ENCODE measurements at regions not wholly inside any gene's neighbourhood (a gene's known extent, or its start where the extent isn't known, plus 50 kb on each side); places are given as distances from the start of the nearest gene placed in this dataset.

DNA sequence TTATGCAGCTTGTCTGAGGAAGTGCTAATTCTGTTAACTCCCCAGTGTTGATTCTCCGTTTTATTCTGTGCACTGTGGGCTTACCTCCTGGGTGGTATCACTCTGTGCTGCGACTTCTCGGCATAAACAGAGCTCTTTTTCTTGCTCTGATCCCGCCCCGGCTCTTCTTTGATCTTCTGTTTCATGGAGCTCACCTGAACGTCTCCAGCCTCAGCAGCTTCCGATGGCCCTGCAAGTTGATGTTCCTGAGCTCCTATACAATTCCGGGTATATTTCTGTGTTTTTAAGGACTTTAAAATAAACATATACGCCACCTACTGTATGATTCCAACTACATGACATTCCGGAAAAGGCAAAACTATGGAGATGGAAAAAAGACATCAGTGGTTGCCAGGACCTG lies 110.8 kb downstream of the TENT4A start:
- TF ChIP-seq POLR2A (IDR thresholded peaks at IDR 0.05) (no peak), POLR2AphosphoS5 (IDR thresholded peaks at IDR 0.05) (no peak)
- TF ChIP-seq, protein P1, sequence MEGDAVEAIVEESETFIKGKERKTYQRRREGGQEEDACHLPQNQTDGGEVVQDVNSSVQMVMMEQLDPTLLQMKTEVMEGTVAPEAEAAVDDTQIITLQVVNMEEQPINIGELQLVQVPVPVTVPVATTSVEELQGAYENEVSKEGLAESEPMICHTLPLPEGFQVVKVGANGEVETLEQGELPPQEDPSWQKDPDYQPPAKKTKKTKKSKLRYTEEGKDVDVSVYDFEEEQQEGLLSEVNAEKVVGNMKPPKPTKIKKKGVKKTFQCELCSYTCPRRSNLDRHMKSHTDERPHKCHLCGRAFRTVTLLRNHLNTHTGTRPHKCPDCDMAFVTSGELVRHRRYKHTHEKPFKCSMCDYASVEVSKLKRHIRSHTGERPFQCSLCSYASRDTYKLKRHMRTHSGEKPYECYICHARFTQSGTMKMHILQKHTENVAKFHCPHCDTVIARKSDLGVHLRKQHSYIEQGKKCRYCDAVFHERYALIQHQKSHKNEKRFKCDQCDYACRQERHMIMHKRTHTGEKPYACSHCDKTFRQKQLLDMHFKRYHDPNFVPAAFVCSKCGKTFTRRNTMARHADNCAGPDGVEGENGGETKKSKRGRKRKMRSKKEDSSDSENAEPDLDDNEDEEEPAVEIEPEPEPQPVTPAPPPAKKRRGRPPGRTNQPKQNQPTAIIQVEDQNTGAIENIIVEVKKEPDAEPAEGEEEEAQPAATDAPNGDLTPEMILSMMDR (IDR thresholded peaks at IDR 0.05) = no peak

Measured in suprapubic skin (tissue), 4 donors.